Gastrocnemius medialis (tissue), 4 donors: ENCODE measurements at regions not wholly inside any gene's neighbourhood (a gene's known extent, or its start where the extent isn't known, plus 50 kb on each side); places are given as distances from the start of the nearest gene placed in this dataset.
"Not testable (repeated sequence)": the region's sequence is repeated elsewhere in the genome, so short reads cannot be mapped to it uniquely, and the experiment has no call there.

Experiments
- ATAC-seq, 2 donors: fragments of 150-250 bp; one replicate each; pipeline ENCODE4 v1.9.1; 2016
- DNase-seq, 2 donors: peaks; one replicate each; pipeline ENCODE4 v3.0.0-alpha.2; 2019
- H3K27ac ChIP-seq, 4 donors: fragments of 200-600 bp; sonication (generic); 1 replicate in 1 of 4; 2 replicates in 3 of 4; pipeline ENCODE4 v1.5.1; 2016 to 2018; ENCODE audit warnings: mild to moderate bottlenecking in 2 of 4, moderate library complexity in 1 of 4
- H3K27me3 ChIP-seq, 3 donors: fragments of 200-600 bp; sonication (generic) in 2 of 3; 1 replicate in 1 of 3; 2 replicates in 2 of 3; pipeline versions ENCODE4 v1.5.1 to v1.6.0; 2016 to 2019; ENCODE audit warnings: mild to moderate bottlenecking in 1 of 3, moderate library complexity in 1 of 3
- H3K36me3 ChIP-seq, 2 donors: fragments of 200-600 bp; sonication (generic) in 1 of 2; one replicate each; pipeline ENCODE4 v1.5.1; 2017 to 2018
- H3K4me1 ChIP-seq, 2 donors: fragments of 200-600 bp; sonication (generic) in 1 of 2; one replicate each; pipeline ENCODE4 v1.5.1; 2016 to 2017; ENCODE audit warnings: mild to moderate bottlenecking in 2 of 2
- H3K4me3 ChIP-seq, 4 donors: fragments of 200-600 bp; sonication (generic) in 3 of 4; 1 replicate in 1 of 4; 2 replicates in 3 of 4; pipeline ENCODE4 v1.5.1; 2016 to 2019; ENCODE audit warnings: mild to moderate bottlenecking in 2 of 4
- H3K9me3 ChIP-seq, 3 donors: fragments of 200-600 bp; sonication (generic) in 2 of 3; 1 replicate in 1 of 3; 2 replicates in 2 of 3; pipeline ENCODE4 v1.5.1; 2016 to 2019
- CTCF ChIP-seq, 5 experiments: fragments of 450-650 bp in 3 of 5; fragments of 200-600 bp in 2 of 5; sonication (generic) in 2 of 5; IDR thresholded peaks in 4 of 5; conservative IDR thresholded peaks in 1 of 5; 1 replicate in 4 of 5; 2 replicates in 1 of 5; pipeline ENCODE4 v1.5.1; 2016 to 2019; ENCODE audit warnings: antibody characterized with exemption in 5 of 5, mild to moderate bottlenecking in 3 of 5, moderate library complexity in 3 of 5
- POLR2A ChIP-seq, 2 donors: fragments of 450-650 bp; IDR thresholded peaks; one replicate each; pipeline ENCODE4 v1.6.1; 2017; ENCODE audit warnings: antibody characterized with exemption in 2 of 2, mild to moderate bottlenecking in 2 of 2, moderate library complexity in 2 of 2
- in situ Hi-C, 4 donors: fragments of 200-750 bp; cut with MboI; loops; one replicate each; pipeline versions ENCODE4 v1.15.0 to v1.8.0; 2017; ENCODE audit warnings: low sequenced_read_pairs in 4 of 4
- intact Hi-C: fragments of 100-400 bp; cut with DNase I; formaldehyde crosslinking; loops from one replicate; pipeline ENCODE4 v1.15.1; 2023; ENCODE audit warnings: low total_unique reads

- ATAC-seq = no peak
- Histone ChIP-seq H3K27ac (no peak overlapping the region), H3K27me3 (no peaks in the 10 kb centered on the region), H3K4me3 (no peak overlapping the region), H3K36me3 (no peaks in the 10 kb centered on the region), H3K9me3 (no peaks in the 10 kb centered on the region), H3K4me1 (no peaks in the 10 kb centered on the region)
- in situ Hi-C loops = no loop called here
- TF ChIP-seq CTCF (IDR thresholded peaks at IDR 0.05 in 4 of 5, conservative IDR thresholded peaks at IDR 0.05 in 1 of 5) (no peak), POLR2A (IDR thresholded peaks at IDR 0.05) (no peak)
- intact Hi-C loops = no loop called here
- no peak for DNase-seq
Measured at GRCh38 chr6:112524071-112524470, 176.9 kb downstream of the RFPL4B start.

DNA sequence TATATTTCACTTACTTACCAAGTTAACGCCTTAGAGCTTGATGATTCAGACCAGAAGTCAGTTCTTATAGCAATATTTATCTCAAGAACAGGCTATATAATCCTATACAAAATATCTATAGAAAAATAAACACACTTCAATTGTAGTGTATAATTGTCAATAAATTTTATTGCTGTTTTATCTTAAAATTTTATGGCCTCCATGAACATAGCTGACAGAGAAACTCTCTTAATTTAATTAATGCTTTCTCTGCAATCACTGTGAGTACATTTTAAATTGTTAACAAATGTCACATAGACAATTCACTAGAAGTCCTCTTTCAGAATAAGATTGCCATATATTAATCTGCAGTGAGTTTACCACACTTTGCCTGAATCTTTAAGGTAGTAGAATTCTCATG is 178.6 kb downstream of the RFPL4B start:
- in situ Hi-C loops = no loop called here
- intact Hi-C loops = no loop called here
- TF ChIP-seq CTCF (IDR thresholded peaks at IDR 0.05 in 4 of 5, conservative IDR thresholded peaks at IDR 0.05 in 1 of 5) (no peak), POLR2A (IDR thresholded peaks at IDR 0.05) (no peak)

DNA sequence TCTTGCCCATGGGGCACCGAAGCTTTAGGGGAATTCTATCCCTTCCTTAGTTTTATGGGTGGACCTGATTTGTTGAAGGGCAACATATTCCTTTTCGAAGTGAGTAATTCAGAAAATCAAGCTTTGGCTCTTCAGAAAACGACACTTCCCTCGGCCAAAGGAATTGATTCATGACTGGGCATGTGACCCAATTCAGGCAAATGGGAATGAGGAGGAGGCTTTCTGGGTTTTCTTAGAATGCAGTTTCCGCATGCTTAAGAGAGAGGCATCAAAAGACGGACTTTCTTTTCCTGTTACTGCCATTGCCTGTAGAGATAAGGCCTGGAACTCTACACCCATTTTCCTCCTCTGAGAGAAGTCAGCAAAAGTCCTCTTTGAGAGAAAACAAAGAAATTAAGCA is 179.5 kb downstream of the RFPL4B start:
- Histone ChIP-seq H3K27ac (no peak overlapping the region), H3K9me3 (no peaks in the 10 kb centered on the region), H3K4me3 (no peak overlapping the region), H3K36me3 (no peaks in the 10 kb centered on the region), H3K27me3 (no peaks in the 10 kb centered on the region), H3K4me1 (no peaks in the 10 kb centered on the region)
- ATAC-seq (no peak), DNase-seq (no peak)
- TF ChIP-seq POLR2A (IDR thresholded peaks at IDR 0.05) (no peak), CTCF (IDR thresholded peaks at IDR 0.05 in 4 of 5, conservative IDR thresholded peaks at IDR 0.05 in 1 of 5) (no peak)
- intact Hi-C loops = no loop called here
- in situ Hi-C loops = no loop called here

More for the DNA sequence above, 178.6 kb downstream of the RFPL4B start:
- Histone ChIP-seq H3K36me3 (no peaks in the 10 kb centered on the region), H3K27me3 (no peaks in the 10 kb centered on the region), H3K9me3 (no peaks in the 10 kb centered on the region), H3K27ac (no peak overlapping the region), H3K4me3 (no peak overlapping the region), H3K4me1 (no peaks in the 10 kb centered on the region)
- no peak for ATAC-seq
- no peak for DNase-seq

GRCh38 chr6:112528306-112528705 is 181.2 kb downstream of the RFPL4B start:
- H3K4me3 ChIP-seq, DNase-seq, H3K27me3 ChIP-seq, H3K27ac ChIP-seq, intact Hi-C loops, ATAC-seq, H3K9me3 ChIP-seq, H3K4me1 ChIP-seq, H3K36me3 ChIP-seq, in situ Hi-C loops: not testable (repeated sequence)

GRCh38 chr6:112535816-112536215 is 188.7 kb downstream of the RFPL4B start:
- TF ChIP-seq POLR2A (IDR thresholded peaks at IDR 0.05) = no peak
- TF ChIP-seq CTCF (IDR thresholded peaks at IDR 0.05 in 4 of 5, conservative IDR thresholded peaks at IDR 0.05 in 1 of 5) = no peak
- H3K27ac ChIP-seq = no peak overlapping the region
- H3K27me3 ChIP-seq = no peaks in the 10 kb centered on the region
- in situ Hi-C loops = no loop called here
- H3K9me3 ChIP-seq = no peaks in the 10 kb centered on the region
- no peaks in the 10 kb centered on the region for H3K36me3 ChIP-seq
- no peak overlapping the region for H3K4me3 ChIP-seq
- no peak for ATAC-seq
- intact Hi-C loops = no loop called here
- DNase-seq = no peak
- H3K4me1 ChIP-seq = no peaks in the 10 kb centered on the region
